Panc1 (cell line): ENCODE measurements at regions not wholly inside any gene's neighbourhood (a gene's known extent, or its start where the extent isn't known, plus 50 kb on each side); places are given as distances from the start of the nearest gene placed in this dataset.

Experiments
- POLR2AphosphoS5 ChIP-seq: IDR thresholded peaks from 2 replicates; pipeline ENCODE4 v1.6.1; 2012; ENCODE audit warnings: mild to moderate bottlenecking, low read depth, low read length, moderate library complexity
- TF ChIP-seq, protein P1 (sequence below): fragments of 450-650 bp; IDR thresholded peaks from 2 replicates; pipeline ENCODE4 v1.5.1; 2017; ENCODE audit warnings: mild to moderate bottlenecking
- TF ChIP-seq, protein P2 (sequence below), 2 experiments: IDR thresholded peaks; 2 replicates each; pipeline ENCODE4 v1.6.1; 2011 to 2012; ENCODE audit warnings: low read depth in 2 of 2, control low read depth in 1 of 2, low read length in 1 of 2, mild to moderate bottlenecking in 1 of 2, moderate library complexity in 1 of 2; ENCODE audit not compliant: insufficient read depth in 1 of 2

DNA sequence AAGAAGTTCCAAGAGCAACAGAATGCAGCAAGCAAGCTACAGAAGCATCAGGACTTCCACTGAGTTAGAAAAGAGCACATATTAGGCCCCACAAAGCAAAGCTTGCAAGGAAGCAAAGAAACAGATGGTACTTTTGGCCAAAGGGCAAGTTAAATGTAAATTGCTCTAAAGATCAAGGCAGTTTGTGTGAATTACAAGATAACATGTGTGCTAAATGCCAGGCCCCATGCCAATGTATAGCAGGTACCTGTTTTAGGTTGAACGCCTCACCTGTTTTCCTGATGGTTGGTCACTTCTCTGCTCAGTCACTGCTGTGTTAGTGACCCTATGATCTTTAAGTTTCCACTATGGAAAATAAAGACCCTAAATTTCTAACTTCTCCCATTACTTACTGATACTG is 606.5 kb upstream of the GYPC start:
- TF ChIP-seq, protein P1, sequence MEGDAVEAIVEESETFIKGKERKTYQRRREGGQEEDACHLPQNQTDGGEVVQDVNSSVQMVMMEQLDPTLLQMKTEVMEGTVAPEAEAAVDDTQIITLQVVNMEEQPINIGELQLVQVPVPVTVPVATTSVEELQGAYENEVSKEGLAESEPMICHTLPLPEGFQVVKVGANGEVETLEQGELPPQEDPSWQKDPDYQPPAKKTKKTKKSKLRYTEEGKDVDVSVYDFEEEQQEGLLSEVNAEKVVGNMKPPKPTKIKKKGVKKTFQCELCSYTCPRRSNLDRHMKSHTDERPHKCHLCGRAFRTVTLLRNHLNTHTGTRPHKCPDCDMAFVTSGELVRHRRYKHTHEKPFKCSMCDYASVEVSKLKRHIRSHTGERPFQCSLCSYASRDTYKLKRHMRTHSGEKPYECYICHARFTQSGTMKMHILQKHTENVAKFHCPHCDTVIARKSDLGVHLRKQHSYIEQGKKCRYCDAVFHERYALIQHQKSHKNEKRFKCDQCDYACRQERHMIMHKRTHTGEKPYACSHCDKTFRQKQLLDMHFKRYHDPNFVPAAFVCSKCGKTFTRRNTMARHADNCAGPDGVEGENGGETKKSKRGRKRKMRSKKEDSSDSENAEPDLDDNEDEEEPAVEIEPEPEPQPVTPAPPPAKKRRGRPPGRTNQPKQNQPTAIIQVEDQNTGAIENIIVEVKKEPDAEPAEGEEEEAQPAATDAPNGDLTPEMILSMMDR: no peak
- TF ChIP-seq POLR2AphosphoS5: no peak
- TF ChIP-seq, protein P2, sequence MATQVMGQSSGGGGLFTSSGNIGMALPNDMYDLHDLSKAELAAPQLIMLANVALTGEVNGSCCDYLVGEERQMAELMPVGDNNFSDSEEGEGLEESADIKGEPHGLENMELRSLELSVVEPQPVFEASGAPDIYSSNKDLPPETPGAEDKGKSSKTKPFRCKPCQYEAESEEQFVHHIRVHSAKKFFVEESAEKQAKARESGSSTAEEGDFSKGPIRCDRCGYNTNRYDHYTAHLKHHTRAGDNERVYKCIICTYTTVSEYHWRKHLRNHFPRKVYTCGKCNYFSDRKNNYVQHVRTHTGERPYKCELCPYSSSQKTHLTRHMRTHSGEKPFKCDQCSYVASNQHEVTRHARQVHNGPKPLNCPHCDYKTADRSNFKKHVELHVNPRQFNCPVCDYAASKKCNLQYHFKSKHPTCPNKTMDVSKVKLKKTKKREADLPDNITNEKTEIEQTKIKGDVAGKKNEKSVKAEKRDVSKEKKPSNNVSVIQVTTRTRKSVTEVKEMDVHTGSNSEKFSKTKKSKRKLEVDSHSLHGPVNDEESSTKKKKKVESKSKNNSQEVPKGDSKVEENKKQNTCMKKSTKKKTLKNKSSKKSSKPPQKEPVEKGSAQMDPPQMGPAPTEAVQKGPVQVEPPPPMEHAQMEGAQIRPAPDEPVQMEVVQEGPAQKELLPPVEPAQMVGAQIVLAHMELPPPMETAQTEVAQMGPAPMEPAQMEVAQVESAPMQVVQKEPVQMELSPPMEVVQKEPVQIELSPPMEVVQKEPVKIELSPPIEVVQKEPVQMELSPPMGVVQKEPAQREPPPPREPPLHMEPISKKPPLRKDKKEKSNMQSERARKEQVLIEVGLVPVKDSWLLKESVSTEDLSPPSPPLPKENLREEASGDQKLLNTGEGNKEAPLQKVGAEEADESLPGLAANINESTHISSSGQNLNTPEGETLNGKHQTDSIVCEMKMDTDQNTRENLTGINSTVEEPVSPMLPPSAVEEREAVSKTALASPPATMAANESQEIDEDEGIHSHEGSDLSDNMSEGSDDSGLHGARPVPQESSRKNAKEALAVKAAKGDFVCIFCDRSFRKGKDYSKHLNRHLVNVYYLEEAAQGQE (IDR thresholded peaks at IDR 0.05; ENCODE audit: insufficient read depth in 1 of 2, low read depth in 2 of 2, low read length in 1 of 2): no peak
